ENCODE measurements at regions not wholly inside any gene's neighbourhood (a gene's known extent, or its start where the extent isn't known, plus 50 kb on each side); places are given as distances from the start of the nearest gene placed in this dataset.

DNA sequence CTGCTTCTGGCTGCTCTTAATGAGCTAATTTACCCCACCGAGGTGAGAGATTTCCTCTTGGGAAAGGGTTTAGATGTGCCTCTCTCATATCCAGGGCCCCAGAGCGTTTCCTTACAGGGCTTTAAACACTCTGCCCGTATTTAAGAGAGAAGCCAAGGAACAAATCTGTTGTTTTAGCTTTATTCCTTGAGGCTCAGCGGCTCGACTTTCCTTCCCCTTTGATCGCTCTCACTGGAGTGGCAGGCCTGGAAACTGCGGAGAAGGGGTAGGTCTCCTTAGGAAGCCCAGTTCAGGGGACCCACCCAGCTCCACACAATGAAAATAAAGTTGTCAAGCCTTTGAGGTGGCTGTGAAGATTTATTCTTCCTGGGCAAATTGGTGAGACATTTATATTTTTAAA is 132.0 kb upstream of the JAG1 start:
- no peak for TF ChIP-seq ZFP3 (CRISPR knock-in tag; IDR thresholded peaks at IDR 0.05)
- no peak for TF ChIP-seq CSRNP3 (CRISPR knock-in tag; IDR thresholded peaks at IDR 0.05)
- no peak for TF ChIP-seq ZC3H10 (CRISPR knock-in tag; IDR thresholded peaks at IDR 0.05)
- TF ChIP-seq ZFP30 (CRISPR knock-in tag; IDR thresholded peaks at IDR 0.05): no peak
- no peak for TF ChIP-seq ZNF565 (CRISPR knock-in tag; conservative IDR thresholded peaks at IDR 0.05; ENCODE audit: low read depth)
- TF ChIP-seq, protein P1, sequence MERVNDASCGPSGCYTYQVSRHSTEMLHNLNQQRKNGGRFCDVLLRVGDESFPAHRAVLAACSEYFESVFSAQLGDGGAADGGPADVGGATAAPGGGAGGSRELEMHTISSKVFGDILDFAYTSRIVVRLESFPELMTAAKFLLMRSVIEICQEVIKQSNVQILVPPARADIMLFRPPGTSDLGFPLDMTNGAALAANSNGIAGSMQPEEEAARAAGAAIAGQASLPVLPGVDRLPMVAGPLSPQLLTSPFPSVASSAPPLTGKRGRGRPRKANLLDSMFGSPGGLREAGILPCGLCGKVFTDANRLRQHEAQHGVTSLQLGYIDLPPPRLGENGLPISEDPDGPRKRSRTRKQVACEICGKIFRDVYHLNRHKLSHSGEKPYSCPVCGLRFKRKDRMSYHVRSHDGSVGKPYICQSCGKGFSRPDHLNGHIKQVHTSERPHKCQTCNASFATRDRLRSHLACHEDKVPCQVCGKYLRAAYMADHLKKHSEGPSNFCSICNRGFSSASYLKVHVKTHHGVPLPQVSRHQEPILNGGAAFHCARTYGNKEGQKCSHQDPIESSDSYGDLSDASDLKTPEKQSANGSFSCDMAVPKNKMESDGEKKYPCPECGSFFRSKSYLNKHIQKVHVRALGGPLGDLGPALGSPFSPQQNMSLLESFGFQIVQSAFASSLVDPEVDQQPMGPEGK (CRISPR knock-in tag; IDR thresholded peaks at IDR 0.05; ENCODE audit: borderline replicate concordance): no peak
- no peak for TF ChIP-seq BACH2 (CRISPR knock-in tag; IDR thresholded peaks at IDR 0.05; ENCODE audit: borderline replicate concordance)
